ENCODE measurements at regions not wholly inside any gene's neighbourhood (a gene's known extent, or its start where the extent isn't known, plus 50 kb on each side); places are given as distances from the start of the nearest gene placed in this dataset.

DNA sequence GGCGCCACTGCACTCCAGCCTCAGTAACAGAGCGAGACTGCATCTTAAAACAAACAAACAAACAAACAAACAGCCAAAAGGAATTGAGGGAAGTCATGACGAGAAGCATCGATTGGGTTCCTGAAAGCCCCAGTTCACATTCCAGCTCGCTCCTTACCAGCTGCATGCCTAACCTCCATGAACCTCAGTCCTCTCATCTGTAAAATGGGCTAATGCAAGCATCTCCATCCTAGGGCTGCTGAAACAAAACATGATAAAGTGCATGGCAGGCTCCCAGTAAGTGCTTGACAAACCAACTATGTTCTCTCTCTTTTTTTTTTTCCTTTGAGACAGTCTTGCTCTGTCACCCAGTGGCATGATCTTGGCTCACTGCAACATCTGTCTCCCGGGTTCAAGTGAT is 79.7 kb upstream of the DISP3 start:
- TF ChIP-seq, protein P1, sequence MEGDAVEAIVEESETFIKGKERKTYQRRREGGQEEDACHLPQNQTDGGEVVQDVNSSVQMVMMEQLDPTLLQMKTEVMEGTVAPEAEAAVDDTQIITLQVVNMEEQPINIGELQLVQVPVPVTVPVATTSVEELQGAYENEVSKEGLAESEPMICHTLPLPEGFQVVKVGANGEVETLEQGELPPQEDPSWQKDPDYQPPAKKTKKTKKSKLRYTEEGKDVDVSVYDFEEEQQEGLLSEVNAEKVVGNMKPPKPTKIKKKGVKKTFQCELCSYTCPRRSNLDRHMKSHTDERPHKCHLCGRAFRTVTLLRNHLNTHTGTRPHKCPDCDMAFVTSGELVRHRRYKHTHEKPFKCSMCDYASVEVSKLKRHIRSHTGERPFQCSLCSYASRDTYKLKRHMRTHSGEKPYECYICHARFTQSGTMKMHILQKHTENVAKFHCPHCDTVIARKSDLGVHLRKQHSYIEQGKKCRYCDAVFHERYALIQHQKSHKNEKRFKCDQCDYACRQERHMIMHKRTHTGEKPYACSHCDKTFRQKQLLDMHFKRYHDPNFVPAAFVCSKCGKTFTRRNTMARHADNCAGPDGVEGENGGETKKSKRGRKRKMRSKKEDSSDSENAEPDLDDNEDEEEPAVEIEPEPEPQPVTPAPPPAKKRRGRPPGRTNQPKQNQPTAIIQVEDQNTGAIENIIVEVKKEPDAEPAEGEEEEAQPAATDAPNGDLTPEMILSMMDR (IDR thresholded peaks at IDR 0.05; ENCODE audit: extremely low read depth, missing control alignments) = no peak
- no peak for DNase-seq (ENCODE audit: low spot score)

DNA sequence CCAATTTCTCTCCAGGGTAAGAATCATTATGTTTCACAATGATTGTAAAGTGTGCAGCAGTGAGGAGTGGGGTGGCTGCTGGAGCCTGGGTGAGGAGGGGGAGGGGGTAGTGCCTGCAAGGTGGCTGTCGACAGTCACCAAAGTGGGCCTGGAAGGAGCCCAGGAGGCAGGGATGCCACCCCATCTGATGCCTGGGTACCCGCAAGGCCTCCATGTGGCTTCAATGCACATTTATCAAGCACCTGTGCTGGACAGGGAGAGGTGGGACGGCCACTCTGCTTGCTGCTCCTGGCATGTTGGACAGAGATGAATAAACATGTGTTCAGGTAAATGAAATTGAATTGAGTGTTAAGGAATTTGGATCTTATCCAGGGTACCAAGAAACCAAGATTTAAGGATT is 78.8 kb upstream of the DISP3 start:
- TF ChIP-seq, protein P1 (IDR thresholded peaks at IDR 0.05; ENCODE audit: extremely low read depth, missing control alignments) = no peak
- DNase-seq (ENCODE audit: low spot score) = no peak

DNA sequence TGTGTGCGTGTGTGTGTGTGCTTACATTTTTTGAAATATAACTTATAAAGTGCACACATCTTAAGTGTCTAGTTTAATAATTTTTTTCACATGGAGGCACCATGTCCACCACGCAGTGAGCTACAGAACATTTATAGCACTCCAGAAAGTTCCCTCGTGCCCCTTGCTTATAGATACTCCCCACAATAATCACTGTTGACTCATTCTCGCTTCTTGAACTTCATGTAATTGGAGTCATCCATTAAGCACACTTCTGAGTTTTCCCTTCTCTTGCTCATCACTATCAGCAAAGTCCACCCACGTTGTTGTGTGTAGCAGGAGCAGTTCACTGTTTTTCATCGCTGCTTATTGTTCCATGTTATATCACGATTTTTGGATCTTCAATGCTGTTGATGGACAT is 78.4 kb upstream of the DISP3 start:
- DNase-seq (ENCODE audit: low spot score) = no peak
- TF ChIP-seq, protein P1 (IDR thresholded peaks at IDR 0.05; ENCODE audit: extremely low read depth, missing control alignments) = no peak

DNA sequence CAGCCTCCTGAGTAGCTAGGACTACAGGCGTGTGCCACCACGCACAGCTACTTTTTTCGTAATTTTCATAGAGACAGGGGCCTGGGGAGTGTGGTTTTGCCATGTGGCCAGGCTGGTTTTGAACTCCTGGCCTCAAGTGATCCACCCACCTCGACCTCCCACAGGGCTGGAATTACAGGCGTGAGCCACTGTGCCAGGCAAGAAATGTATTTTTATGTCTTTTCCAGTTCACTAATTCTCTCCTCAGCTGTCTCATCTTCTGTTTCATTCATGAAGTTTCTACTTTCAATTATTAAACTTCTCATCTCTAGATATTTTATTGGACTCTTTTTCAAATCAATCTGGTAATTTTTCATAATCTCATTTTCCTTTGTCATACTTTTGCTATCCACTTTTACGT is 72.1 kb upstream of the DISP3 start:
- no peak for DNase-seq (ENCODE audit: low spot score)
- TF ChIP-seq, protein P1 (IDR thresholded peaks at IDR 0.05; ENCODE audit: extremely low read depth, missing control alignments) = no peak

DNA sequence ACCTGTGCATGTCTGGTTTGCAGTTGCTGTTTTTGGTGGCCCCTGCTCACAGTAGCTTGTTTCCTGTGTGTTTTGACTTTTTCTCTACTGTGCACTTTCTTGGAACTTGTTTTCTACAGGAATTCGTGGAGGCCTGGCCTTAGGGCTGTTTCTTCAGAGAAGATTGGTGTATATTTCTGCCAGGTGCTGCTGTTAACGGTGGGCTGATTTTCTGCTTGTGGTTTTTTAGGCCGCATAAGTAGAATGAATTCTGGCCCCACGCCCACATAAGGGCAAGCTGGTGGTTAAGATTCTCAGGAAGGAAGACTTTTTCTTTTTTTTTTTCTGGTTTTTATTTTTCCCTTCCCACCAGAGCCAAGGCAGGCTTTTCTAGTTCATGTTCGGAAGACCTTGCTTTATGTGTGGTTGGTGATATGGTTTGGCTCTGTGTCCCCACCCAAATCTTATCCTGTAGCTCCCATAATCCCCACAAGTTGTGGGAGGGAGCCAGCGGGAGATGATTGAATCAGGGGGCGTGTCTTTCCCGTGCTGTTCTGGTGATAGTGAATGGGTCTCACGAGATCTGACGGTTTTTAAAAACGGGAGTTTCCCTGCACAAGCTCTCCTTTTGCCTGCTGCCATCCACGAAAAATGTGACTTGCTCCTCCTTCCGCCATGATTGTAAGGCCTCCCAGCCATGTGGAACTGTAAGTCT is 71.5 kb upstream of the DISP3 start:
- TF ChIP-seq, protein P1 (IDR thresholded peaks at IDR 0.05; ENCODE audit: extremely low read depth, missing control alignments) = no peak
- DNase-seq (ENCODE audit: low spot score) = no peak

DNA sequence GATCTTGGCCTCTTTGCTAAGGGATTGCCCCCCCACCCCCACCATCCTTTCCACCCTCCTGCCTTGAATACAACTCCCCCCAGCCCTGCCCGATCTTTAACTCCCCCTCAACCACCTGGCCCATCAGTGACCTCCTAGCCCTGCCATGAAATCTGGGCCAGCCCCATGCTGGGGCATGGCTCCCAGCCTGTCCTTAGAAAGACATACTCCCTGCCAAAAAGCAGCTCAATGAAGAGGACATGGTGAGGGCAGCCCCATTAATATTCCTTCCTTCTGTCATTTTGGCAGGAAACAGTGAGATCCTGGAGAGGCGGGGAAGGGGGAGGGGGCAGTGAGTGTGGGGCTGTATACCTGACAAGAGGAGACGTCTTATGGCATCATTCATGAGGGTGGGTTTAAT is 66.8 kb upstream of the DISP3 start:
- TF ChIP-seq, protein P1 (IDR thresholded peaks at IDR 0.05; ENCODE audit: extremely low read depth, missing control alignments) = no peak
- DNase-seq (ENCODE audit: low spot score) = no peak

DNA sequence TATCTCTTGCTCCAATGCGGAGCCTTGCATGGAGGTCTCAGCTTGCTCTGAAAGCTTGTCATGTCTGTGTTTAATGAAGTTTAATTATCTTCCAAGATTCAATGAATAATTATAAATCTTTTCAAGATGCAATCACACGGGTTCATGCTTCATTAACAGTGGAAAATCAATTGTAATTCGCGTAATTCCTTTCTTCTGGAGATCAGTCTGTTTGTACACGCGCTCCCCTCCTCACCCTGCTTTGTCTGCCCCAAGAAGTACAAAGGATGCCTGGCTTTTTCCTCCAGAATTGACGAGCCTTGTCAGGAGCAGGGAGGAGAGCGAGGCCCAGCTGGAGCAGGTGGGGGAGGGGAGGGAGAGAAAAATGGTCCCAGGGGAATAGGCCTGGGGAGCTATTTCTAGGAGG is 65.0 kb upstream of the DISP3 start:
- DNase-seq (ENCODE audit: low spot score) = no peak
- TF ChIP-seq, protein P1 (IDR thresholded peaks at IDR 0.05; ENCODE audit: extremely low read depth, missing control alignments) = no peak

Data from GM20000 (cell line).